ENCODE measurements at regions not wholly inside any gene's neighbourhood (a gene's known extent, or its start where the extent isn't known, plus 50 kb on each side); places are given as distances from the start of the nearest gene placed in this dataset.

DNA sequence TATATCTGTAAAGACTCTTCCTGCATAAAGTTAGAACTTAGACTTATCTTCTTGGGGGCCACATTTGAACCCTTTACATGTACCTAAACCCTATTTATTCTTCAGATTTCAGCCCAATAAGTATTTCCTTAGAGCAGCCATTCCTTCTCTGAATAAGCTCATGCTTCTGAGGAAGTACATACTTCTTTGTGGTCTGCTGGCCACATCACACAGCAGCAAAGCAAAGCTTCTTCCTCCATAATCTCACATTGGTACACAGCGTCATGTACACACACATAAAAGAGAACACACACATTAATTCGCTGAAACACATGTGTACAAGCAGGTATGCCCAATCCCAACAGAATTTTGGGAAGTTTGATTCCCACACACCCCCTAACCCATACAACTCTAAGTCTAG lies 331.0 kb downstream of the CDH2 start:
- no peak overlapping the region for H2BK12ac ChIP-seq (ENCODE audit: insufficient read length, low read depth, low read length)
- peaks cover 3 to 7% of the 10 kb centered on the region in 2 experiments; a peak in 2 of 5 replicates for H3K9me3 Mint-ChIP-seq
- no peaks in the 10 kb centered on the region for H3K23me2 ChIP-seq (ENCODE audit: insufficient read length, low read depth, low read length, poor library complexity, severe bottlenecking)
- H2BK120ac ChIP-seq (ENCODE audit: low read depth, low read length, poor library complexity, severe bottlenecking), result no peak overlapping the region
- WGBS (ENCODE audit: extremely low coverage, insufficient read length, low lambda C conversion rate), result no CpG with 5 or more reads among the region's 2 CpGs
- no peaks in the 10 kb centered on the region for H4K20me1 ChIP-seq (ENCODE audit: control insufficient read depth, insufficient read depth, insufficient read length)
- no peaks in the 10 kb centered on the region for H3K79me2 ChIP-seq (ENCODE audit: insufficient read depth, low read length)
- H4K5ac ChIP-seq (ENCODE audit: insufficient read length, low read depth, low read length), result no peak overlapping the region
- no peak overlapping the region for H3K56ac ChIP-seq (ENCODE audit: insufficient read length, low read depth, low read length)
- H3K27ac Mint-ChIP-seq, result no peak overlapping the region
- H2BK15ac ChIP-seq (ENCODE audit: low read depth, low read length), result no peak overlapping the region
- H3K9me3 ChIP-seq (ENCODE audit: control insufficient read depth, low read depth, low read length), result no peaks in the 10 kb centered on the region
- no peak overlapping the region for H3K18ac ChIP-seq (ENCODE audit: insufficient read length, low read depth, low read length)
- no peaks in the 10 kb centered on the region for H3K79me1 ChIP-seq (ENCODE audit: insufficient read depth, low read depth, low read length, poor library complexity, severe bottlenecking)
- H4K91ac ChIP-seq (ENCODE audit: insufficient read length, low read depth, low read length), result no peak overlapping the region
- H3K4me1 ChIP-seq (ENCODE audit: insufficient read depth, low read length), result no peaks in the 10 kb centered on the region
- H2BK5ac ChIP-seq (ENCODE audit: insufficient read length, low read length), result no peak overlapping the region
- H3K27ac ChIP-seq (ENCODE audit: insufficient read length, low read depth, low read length), result no peak overlapping the region
- no peaks in the 10 kb centered on the region for H3K27me3 ChIP-seq (ENCODE audit: insufficient read depth, low read length)
- no peak for DNase-seq
- no peak overlapping the region for H3K23ac ChIP-seq (ENCODE audit: insufficient read length, low read depth, low read length)
- H3K4ac ChIP-seq (ENCODE audit: low read depth, low read length), result no peak overlapping the region
- H3K9ac ChIP-seq (ENCODE audit: extremely low read depth, insufficient read length, low read length), result no peak overlapping the region
- H2AK5ac ChIP-seq (ENCODE audit: insufficient read length, low read length), result no peak overlapping the region
- H2BK20ac ChIP-seq (ENCODE audit: low read depth, low read length, poor library complexity, severe bottlenecking), result no peak overlapping the region
- no peak overlapping the region for H2AFZ ChIP-seq (ENCODE audit: low read length)
- no peaks in the 10 kb centered on the region; the same call in 1 of the 2 replicates for H3K27me3 Mint-ChIP-seq (ENCODE audit: low read depth)
- no peaks in the 10 kb centered on the region for H3K4me1 Mint-ChIP-seq
- H3K14ac ChIP-seq (ENCODE audit: insufficient read depth, low read length), result no peak overlapping the region
- TF ChIP-seq, protein P1, sequence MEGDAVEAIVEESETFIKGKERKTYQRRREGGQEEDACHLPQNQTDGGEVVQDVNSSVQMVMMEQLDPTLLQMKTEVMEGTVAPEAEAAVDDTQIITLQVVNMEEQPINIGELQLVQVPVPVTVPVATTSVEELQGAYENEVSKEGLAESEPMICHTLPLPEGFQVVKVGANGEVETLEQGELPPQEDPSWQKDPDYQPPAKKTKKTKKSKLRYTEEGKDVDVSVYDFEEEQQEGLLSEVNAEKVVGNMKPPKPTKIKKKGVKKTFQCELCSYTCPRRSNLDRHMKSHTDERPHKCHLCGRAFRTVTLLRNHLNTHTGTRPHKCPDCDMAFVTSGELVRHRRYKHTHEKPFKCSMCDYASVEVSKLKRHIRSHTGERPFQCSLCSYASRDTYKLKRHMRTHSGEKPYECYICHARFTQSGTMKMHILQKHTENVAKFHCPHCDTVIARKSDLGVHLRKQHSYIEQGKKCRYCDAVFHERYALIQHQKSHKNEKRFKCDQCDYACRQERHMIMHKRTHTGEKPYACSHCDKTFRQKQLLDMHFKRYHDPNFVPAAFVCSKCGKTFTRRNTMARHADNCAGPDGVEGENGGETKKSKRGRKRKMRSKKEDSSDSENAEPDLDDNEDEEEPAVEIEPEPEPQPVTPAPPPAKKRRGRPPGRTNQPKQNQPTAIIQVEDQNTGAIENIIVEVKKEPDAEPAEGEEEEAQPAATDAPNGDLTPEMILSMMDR (conservative IDR thresholded peaks at IDR 0.05), result no peak
- H3T11ph ChIP-seq (ENCODE audit: low read length), result no peak overlapping the region
- H3K36me3 Mint-ChIP-seq (ENCODE audit: insufficient read depth in 1 of 3, low read depth in 3 of 3), result peaks cover 0 to 4% (median 0%) of the 10 kb centered on the region in 3 experiments; a peak in 1 of 7 replicates
- H3K4me3 Mint-ChIP-seq, result no peak overlapping the region
- H4K8ac ChIP-seq (replicated peaks; ENCODE audit: insufficient read length, low read depth, low read length), result no peak overlapping the region
- H3K4me2 ChIP-seq (ENCODE audit: insufficient read depth, insufficient read length, low read length), result no peak overlapping the region
